ENCODE measurements at regions not wholly inside any gene's neighbourhood (a gene's known extent, or its start where the extent isn't known, plus 50 kb on each side); places are given as distances from the start of the nearest gene placed in this dataset.

DNA sequence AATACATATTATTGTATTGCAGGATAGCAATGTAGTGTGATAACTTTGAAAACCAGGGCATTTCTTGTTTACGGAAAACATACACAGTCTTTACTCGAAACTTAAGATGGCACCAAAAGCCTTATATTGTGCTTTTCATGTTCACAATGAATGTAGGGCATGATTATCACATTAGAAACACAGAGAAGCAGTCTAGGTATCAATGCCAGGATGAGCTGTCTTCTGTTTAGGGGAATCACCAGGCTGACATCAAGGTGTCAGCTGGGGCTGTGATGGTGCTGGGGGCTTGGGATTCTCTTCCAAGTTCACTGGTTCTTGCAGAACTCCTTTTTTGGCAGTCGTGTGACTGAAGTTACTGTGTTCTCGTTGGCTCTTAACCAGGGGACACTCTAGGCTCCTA lies 1067.3 kb downstream of the FLRT2 start:
- in situ Hi-C loops (cut with HindIII; ENCODE audit: low pct_unique_long_range_greater_than_20kb, low sequenced_read_pairs), result no loop called here
- Histone ChIP-seq H3K27ac (ENCODE audit: low read length) (no peak overlapping the region), H3K36me3 (ENCODE audit: control insufficient read depth, insufficient read depth, low read length) (no peaks in the 10 kb centered on the region), H3K4me3 (ENCODE audit: low read depth in 2 of 2, low read length in 2 of 2) (no peak overlapping the region), H3K27me3 (ENCODE audit: control insufficient read depth, insufficient read depth, low read length) (no peaks in the 10 kb centered on the region), H3K4me1 (ENCODE audit: control insufficient read depth, insufficient read depth, low read length) (no peaks in the 10 kb centered on the region), H3K9me3 (ENCODE audit: control insufficient read depth, insufficient read depth, low read depth, low read length) (no peaks in the 10 kb centered on the region)
- BruUV-seq (replicated peaks), result no TSS peak
- intact Hi-C loops (cut with micrococcal nuclease; ENCODE audit: unreplicated experiment), result no loop called here
- no peak for DNase-seq (ENCODE audit: low read depth, low spot score)
- CTCF ChIA-PET, result no interaction called here
- POLR2A ChIA-PET, result no interaction called here
- TF ChIP-seq, protein P1, sequence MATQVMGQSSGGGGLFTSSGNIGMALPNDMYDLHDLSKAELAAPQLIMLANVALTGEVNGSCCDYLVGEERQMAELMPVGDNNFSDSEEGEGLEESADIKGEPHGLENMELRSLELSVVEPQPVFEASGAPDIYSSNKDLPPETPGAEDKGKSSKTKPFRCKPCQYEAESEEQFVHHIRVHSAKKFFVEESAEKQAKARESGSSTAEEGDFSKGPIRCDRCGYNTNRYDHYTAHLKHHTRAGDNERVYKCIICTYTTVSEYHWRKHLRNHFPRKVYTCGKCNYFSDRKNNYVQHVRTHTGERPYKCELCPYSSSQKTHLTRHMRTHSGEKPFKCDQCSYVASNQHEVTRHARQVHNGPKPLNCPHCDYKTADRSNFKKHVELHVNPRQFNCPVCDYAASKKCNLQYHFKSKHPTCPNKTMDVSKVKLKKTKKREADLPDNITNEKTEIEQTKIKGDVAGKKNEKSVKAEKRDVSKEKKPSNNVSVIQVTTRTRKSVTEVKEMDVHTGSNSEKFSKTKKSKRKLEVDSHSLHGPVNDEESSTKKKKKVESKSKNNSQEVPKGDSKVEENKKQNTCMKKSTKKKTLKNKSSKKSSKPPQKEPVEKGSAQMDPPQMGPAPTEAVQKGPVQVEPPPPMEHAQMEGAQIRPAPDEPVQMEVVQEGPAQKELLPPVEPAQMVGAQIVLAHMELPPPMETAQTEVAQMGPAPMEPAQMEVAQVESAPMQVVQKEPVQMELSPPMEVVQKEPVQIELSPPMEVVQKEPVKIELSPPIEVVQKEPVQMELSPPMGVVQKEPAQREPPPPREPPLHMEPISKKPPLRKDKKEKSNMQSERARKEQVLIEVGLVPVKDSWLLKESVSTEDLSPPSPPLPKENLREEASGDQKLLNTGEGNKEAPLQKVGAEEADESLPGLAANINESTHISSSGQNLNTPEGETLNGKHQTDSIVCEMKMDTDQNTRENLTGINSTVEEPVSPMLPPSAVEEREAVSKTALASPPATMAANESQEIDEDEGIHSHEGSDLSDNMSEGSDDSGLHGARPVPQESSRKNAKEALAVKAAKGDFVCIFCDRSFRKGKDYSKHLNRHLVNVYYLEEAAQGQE (IDR thresholded peaks at IDR 0.05; ENCODE audit: insufficient read depth in 1 of 2, low read depth in 2 of 2, low read length in 1 of 2), result no peak
- no peak for TF ChIP-seq CTCF (IDR thresholded peaks at IDR 0.05)
- no peak for TF ChIP-seq TCF7L2 (IDR thresholded peaks at IDR 0.05; ENCODE audit: low read depth, low read length)
- TF ChIP-seq SIN3A (IDR thresholded peaks at IDR 0.05; ENCODE audit: borderline replicate concordance, insufficient read depth, low read depth, low read length), result no peak
- no peak for TF ChIP-seq POLR2AphosphoS5 (IDR thresholded peaks at IDR 0.05; ENCODE audit: low read depth, low read length)
- ATAC-seq, result no peak

- ChIA-PET POLR2A (no interaction called here), CTCF (no interaction called here)
- Histone ChIP-seq H3K27ac (ENCODE audit: low read length) (no peak overlapping the region), H3K4me1 (ENCODE audit: control insufficient read depth, insufficient read depth, low read length) (no peaks in the 10 kb centered on the region), H3K4me3 (ENCODE audit: low read depth in 2 of 2, low read length in 2 of 2) (no peak overlapping the region), H3K27me3 (ENCODE audit: control insufficient read depth, insufficient read depth, low read length) (no peaks in the 10 kb centered on the region), H3K36me3 (ENCODE audit: control insufficient read depth, insufficient read depth, low read length) (no peaks in the 10 kb centered on the region), H3K9me3 (ENCODE audit: control insufficient read depth, insufficient read depth, low read depth, low read length) (no peaks in the 10 kb centered on the region)
- in situ Hi-C loops (cut with HindIII; ENCODE audit: low pct_unique_long_range_greater_than_20kb, low sequenced_read_pairs), result no loop called here
- ATAC-seq (no peak), DNase-seq (ENCODE audit: low read depth, low spot score) (no peak)
- intact Hi-C loops (cut with micrococcal nuclease; ENCODE audit: unreplicated experiment), result no loop called here
- no TSS peak for BruUV-seq (replicated peaks)
- TF ChIP-seq, protein P1 (IDR thresholded peaks at IDR 0.05; ENCODE audit: insufficient read depth in 1 of 2, low read depth in 2 of 2, low read length in 1 of 2), result no peak
- no peak for TF ChIP-seq POLR2AphosphoS5 (IDR thresholded peaks at IDR 0.05; ENCODE audit: low read depth, low read length)
- TF ChIP-seq SIN3A (IDR thresholded peaks at IDR 0.05; ENCODE audit: borderline replicate concordance, insufficient read depth, low read depth, low read length), result no peak
Observed at GRCh38 chr14:86596024-86596423, 1066.1 kb downstream of the FLRT2 start.

All from Panc1 (cell line).